IMR-90 (cell line): ENCODE measurements at regions not wholly inside any gene's neighbourhood (a gene's known extent, or its start where the extent isn't known, plus 50 kb on each side); places are given as distances from the start of the nearest gene placed in this dataset.

ENCODE experiments used
- ATAC-seq: fragments of 200-7000 bp; cut with Tn5 transposase; 2 replicates; pipeline ENCODE4 v1.9.1; 2020; ENCODE audit warnings: low read depth, mild to moderate bottlenecking, moderate library complexity
- BruUV-seq: library from RNA; stranded (reverse); fragments of 400-500 nt; replicated peaks from 2 replicates; lab custom pipeline; 2021; lab: Mats Ljungman, UMichigan
- CTCF ChIA-PET: fragments of 300-600 bp; formaldehyde crosslinking; extraction: SDS; loops from one replicate; lab custom pipeline; 2021; ENCODE audit warnings: antibody characterized with exemption; lab: Yijun Ruan, JAX
- POLR2A ChIA-PET: fragments of 300-600 bp; sonication (Branson Sonifier 250); formaldehyde crosslinking; loops from one replicate; lab custom pipeline; 2022; ENCODE audit warnings: antibody characterized with exemption; ENCODE audit not compliant: unreplicated experiment; lab: Charles Lee
- DNase-seq: peaks from one replicate; pipeline ENCODE4 v3.0.0; 2013
- H2AFZ ChIP-seq: replicated peaks from 2 replicates; pipeline ENCODE3; 2013; ENCODE audit warnings: low read length, mild to moderate bottlenecking; ENCODE audit not compliant: poor library complexity
- H2AK5ac ChIP-seq: 2 replicates; pipeline ENCODE4 v1.6.1; 2013; ENCODE audit warnings: low read depth, low read length, inconsistent platforms
- H2AK9ac ChIP-seq: replicated peaks from 2 replicates; pipeline ENCODE3; 2013; ENCODE audit warnings: mild to moderate bottlenecking, low read depth, low read length, moderate library complexity; ENCODE audit not compliant: poor library complexity
- H2BK120ac ChIP-seq: 2 replicates; pipeline ENCODE4 v1.6.1; 2013; ENCODE audit warnings: low read depth, low read length, inconsistent platforms
- H2BK15ac ChIP-seq: 3 replicates; pipeline ENCODE4 v1.6.1; 2013; ENCODE audit warnings: low read depth, low read length, inconsistent platforms
- H2BK20ac ChIP-seq: 2 replicates; pipeline ENCODE4 v1.6.1; 2013; ENCODE audit warnings: low read depth, mild to moderate bottlenecking, inconsistent platforms, low read length, moderate library complexity
- H2BK5ac ChIP-seq: 2 replicates; pipeline ENCODE4 v1.6.1; 2013; ENCODE audit warnings: mild to moderate bottlenecking, low read depth, low read length, inconsistent platforms; ENCODE audit not compliant: poor library complexity, severe bottlenecking
- H3K14ac ChIP-seq: replicated peaks from 2 replicates; pipeline ENCODE4 v1.6.1; 2013; ENCODE audit warnings: low read depth, low read length, inconsistent platforms
- H3K18ac ChIP-seq: 2 replicates; pipeline ENCODE4 v1.6.1; 2013; ENCODE audit warnings: low read depth, low read length, control low read depth
- H3K23ac ChIP-seq: 2 replicates; pipeline ENCODE4 v1.6.1; 2013; ENCODE audit warnings: low read depth, low read length, inconsistent platforms
- H3K27ac ChIP-seq: 2 replicates; pipeline ENCODE4 v1.5.1; 2013; ENCODE audit warnings: mild to moderate bottlenecking, control low read depth, low read length; ENCODE audit not compliant: insufficient read depth
- H3K27me3 ChIP-seq: 2 replicates; pipeline ENCODE4 v1.6.1; 2013; ENCODE audit warnings: low read length; ENCODE audit not compliant: control insufficient read depth, insufficient read depth
- H3K36me3 ChIP-seq: 2 replicates; pipeline ENCODE4 v1.6.1; 2013; ENCODE audit warnings: low read length, mixed read lengths; ENCODE audit not compliant: control insufficient read depth, insufficient read depth
- H3K4ac ChIP-seq: 2 replicates; pipeline ENCODE4 v1.6.1; 2013; ENCODE audit warnings: low read depth, low read length, inconsistent platforms
- H3K4me1 ChIP-seq: 2 replicates; pipeline ENCODE4 v1.6.1; 2013; ENCODE audit warnings: low read length, mixed read lengths; ENCODE audit not compliant: control insufficient read depth, insufficient read depth
- H3K4me2 ChIP-seq: 2 replicates; pipeline ENCODE4 v1.6.1; 2013; ENCODE audit warnings: low read depth, mild to moderate bottlenecking, control low read depth, low read length, moderate library complexity
- H3K4me3 ChIP-seq: 2 replicates; pipeline ENCODE4 v1.5.1; 2013; ENCODE audit warnings: low read depth, mild to moderate bottlenecking, control low read depth, low read length, moderate library complexity; ENCODE audit not compliant: insufficient read depth
- H3K56ac ChIP-seq: 2 replicates; pipeline ENCODE4 v1.6.1; 2013; ENCODE audit warnings: low read length, inconsistent platforms; ENCODE audit not compliant: insufficient read depth; ENCODE audit errors: extremely low read depth
- H3K79me1 ChIP-seq, 2 experiments: 2 replicates each; pipeline ENCODE4 v1.6.1; 2013; ENCODE audit warnings: low read length in 2 of 2, inconsistent platforms in 1 of 2, low read depth in 1 of 2
- H3K9ac ChIP-seq: 2 replicates; pipeline ENCODE4 v1.6.1; 2013; ENCODE audit warnings: low read depth, low read length, control low read depth
- H3K9me1 ChIP-seq: 2 replicates; pipeline ENCODE4 v1.6.1; 2013; ENCODE audit warnings: low read length, inconsistent platforms; ENCODE audit not compliant: insufficient read depth
- H3K9me3 ChIP-seq: 2 replicates; pipeline ENCODE4 v1.6.1; 2013; ENCODE audit warnings: low read length; ENCODE audit not compliant: control insufficient read depth, insufficient read depth
- H4K20me1 ChIP-seq: 2 replicates; pipeline ENCODE4 v1.6.1; 2013; ENCODE audit warnings: low read length, inconsistent platforms; ENCODE audit not compliant: insufficient read depth
- H4K5ac ChIP-seq: 2 replicates; pipeline ENCODE4 v1.6.1; 2013; ENCODE audit warnings: mild to moderate bottlenecking, low read depth, low read length, control low read depth
- H4K8ac ChIP-seq, 2 experiments: 2 replicates each; pipeline ENCODE4 v1.6.1; 2013; ENCODE audit warnings: low read depth in 2 of 2, low read length in 2 of 2, control low read depth in 1 of 2, inconsistent platforms in 1 of 2
- H4K91ac ChIP-seq: 2 replicates; pipeline ENCODE4 v1.6.1; 2013; ENCODE audit warnings: low read depth, low read length, inconsistent platforms; ENCODE audit not compliant: insufficient read depth
- BHLHE40 ChIP-seq: fragments of 150-350 bp; IDR thresholded peaks from 2 replicates; pipeline ENCODE4 v1.6.1; 2016; ENCODE audit warnings: mild to moderate bottlenecking, low read depth, low read length
- CEBPB ChIP-seq: IDR thresholded peaks from 2 replicates; pipeline ENCODE4 v1.6.1; 2012; ENCODE audit warnings: low read depth, low read length, improper control_type of control experiment
- CHD1 ChIP-seq: IDR thresholded peaks from 2 replicates; pipeline ENCODE4 v1.6.1; 2012; ENCODE audit warnings: low read depth, low read length, improper control_type of control experiment
- CTCF ChIP-seq: conservative IDR thresholded peaks from 2 replicates; pipeline ENCODE4 v1.5.1; 2012; ENCODE audit warnings: mild to moderate bottlenecking, low read depth, low read length, improper control_type of control experiment
- FOS ChIP-seq: fragments of 150-350 bp; IDR thresholded peaks from 2 replicates; pipeline ENCODE4 v1.6.1; 2016; ENCODE audit warnings: low read depth, low read length
- MAFK ChIP-seq: IDR thresholded peaks from 2 replicates; pipeline ENCODE4 v1.6.1; 2012; ENCODE audit warnings: low read depth, low read length, improper control_type of control experiment
- MAZ ChIP-seq: IDR thresholded peaks from 2 replicates; pipeline ENCODE4 v1.6.1; 2012; ENCODE audit warnings: low read depth, mild to moderate bottlenecking, low read length, improper control_type of control experiment, moderate library complexity, borderline replicate concordance
- MXI1 ChIP-seq: IDR thresholded peaks from 2 replicates; pipeline ENCODE4 v1.6.1; 2012; ENCODE audit warnings: low read depth, mild to moderate bottlenecking, low read length, moderate library complexity, borderline replicate concordance
- NFE2L2 ChIP-seq: fragments of 150-350 bp; IDR thresholded peaks from 2 replicates; pipeline ENCODE4 v1.6.1; 2016; ENCODE audit warnings: low read depth, mild to moderate bottlenecking, low read length
- POLR2A ChIP-seq: IDR thresholded peaks from 2 replicates; pipeline ENCODE4 v1.6.1; 2012; ENCODE audit warnings: mild to moderate bottlenecking, low read depth, low read length
- RAD21 ChIP-seq: IDR thresholded peaks from 2 replicates; pipeline ENCODE4 v1.6.1; 2012; ENCODE audit warnings: low read length, improper control_type of control experiment
- RCOR1 ChIP-seq: IDR thresholded peaks from 2 replicates; pipeline ENCODE4 v1.6.1; 2012; ENCODE audit warnings: mild to moderate bottlenecking, low read length, improper control_type of control experiment; ENCODE audit not compliant: insufficient replicate concordance
- RFX5 ChIP-seq: IDR thresholded peaks from 2 replicates; pipeline ENCODE4 v1.8.0; 2012; ENCODE audit warnings: low read depth, mild to moderate bottlenecking, low read length, moderate library complexity
- SMC3 ChIP-seq: fragments of 150-350 bp; IDR thresholded peaks from 2 replicates; pipeline ENCODE4 v1.6.1; 2016; ENCODE audit warnings: low read depth, mild to moderate bottlenecking, antibody characterized with exemption, low read length, moderate library complexity
- USF2 ChIP-seq: fragments of 150-350 bp; IDR thresholded peaks from 2 replicates; pipeline ENCODE4 v1.6.1; 2017; ENCODE audit warnings: mild to moderate bottlenecking, antibody characterized with exemption, low read length, low read depth
- WGBS, 2 experiments: methylation state at CpG; one replicate each; pipeline versions ENCODE4 v1.1.5 to v1.1.7; 2013; ENCODE audit warnings: missing lambda C conversion rate in 2 of 2; ENCODE audit not compliant: insufficient read length in 1 of 2; ENCODE audit errors: extremely low coverage in 2 of 2; 5-methylcytosine and 5-hydroxymethylcytosine counted together
- dilution Hi-C: fragments of 300-500 bp; cut with HindIII; formaldehyde crosslinking; loops from one replicate; pipeline ENCODE4 v1.14.3; 2018; ENCODE audit warnings: low sequenced_read_pairs; ENCODE audit not compliant: unreplicated experiment
- in situ Hi-C: fragments of 300-500 bp; cut with MboI; formaldehyde crosslinking; loops from 3 replicates; pipeline ENCODE4 v1.14.3; 2019; ENCODE audit warnings: low sequenced_read_pairs, inconsistent platforms, mixed read lengths
- intact Hi-C: fragments of 100-400 bp; cut with micrococcal nuclease; formaldehyde crosslinking; loops from 2 replicates; pipeline ENCODE4 v1.10.0; 2022
- TF ChIP-seq, protein P1 (sequence below): fragments of 150-350 bp; IDR thresholded peaks from 2 replicates; pipeline ENCODE4 v1.6.1; 2016; ENCODE audit warnings: low read depth, mild to moderate bottlenecking, low read length, moderate library complexity, borderline replicate concordance

- Histone ChIP-seq H3K18ac (no peak overlapping the region), H2BK120ac (no peak overlapping the region), H3K14ac (no peak overlapping the region), H2AK9ac (no peak overlapping the region), H4K5ac (no peak overlapping the region), H4K20me1 (no peaks in the 10 kb centered on the region), H3K9me3 (peaks cover 59% of the 10 kb centered on the region), H2AFZ (no peak overlapping the region), H3K79me1 (no peaks in the 10 kb centered on the region), H3K9ac (no peak overlapping the region), H2BK15ac (no peak overlapping the region), H3K36me3 (no peaks in the 10 kb centered on the region), H3K9me1 (no peaks in the 10 kb centered on the region), H4K91ac (no peak overlapping the region), H3K27me3 (no peaks in the 10 kb centered on the region), H3K56ac (no peak overlapping the region), H3K27ac (no peak overlapping the region), H2BK20ac (no peak overlapping the region), H2AK5ac (no peak overlapping the region), H3K23ac (no peak overlapping the region), H4K8ac (no peak overlapping the region), H2BK5ac (no peak overlapping the region), H3K4me3 (no peak overlapping the region), H3K4me1 (no peaks in the 10 kb centered on the region), H3K4me2 (no peak overlapping the region), H3K4ac (no peak overlapping the region)
- dilution Hi-C loops: no loop called here
- in situ Hi-C loops: no loop called here
- ATAC-seq (no peak), DNase-seq (no peak)
- ChIA-PET CTCF (no interaction called here), POLR2A (no interaction called here)
- no TSS peak for BruUV-seq
- intact Hi-C loops: no loop called here
- WGBS, 2 experiments: 0% methylated on average over 1 of the region's 6 CpGs; no CpG with 5 or more reads in 1 of the 2 experiments
- TF ChIP-seq CEBPB (no peak), SMC3 (no peak), CHD1 (no peak), RCOR1 (no peak), BHLHE40 (no peak), RFX5 (no peak), FOS (no peak), CTCF (no peak), MXI1 (no peak), MAZ (no peak), RAD21 (no peak), MAFK (no peak), POLR2A (no peak), NFE2L2 (no peak), USF2 (no peak)
- TF ChIP-seq, protein P1, sequence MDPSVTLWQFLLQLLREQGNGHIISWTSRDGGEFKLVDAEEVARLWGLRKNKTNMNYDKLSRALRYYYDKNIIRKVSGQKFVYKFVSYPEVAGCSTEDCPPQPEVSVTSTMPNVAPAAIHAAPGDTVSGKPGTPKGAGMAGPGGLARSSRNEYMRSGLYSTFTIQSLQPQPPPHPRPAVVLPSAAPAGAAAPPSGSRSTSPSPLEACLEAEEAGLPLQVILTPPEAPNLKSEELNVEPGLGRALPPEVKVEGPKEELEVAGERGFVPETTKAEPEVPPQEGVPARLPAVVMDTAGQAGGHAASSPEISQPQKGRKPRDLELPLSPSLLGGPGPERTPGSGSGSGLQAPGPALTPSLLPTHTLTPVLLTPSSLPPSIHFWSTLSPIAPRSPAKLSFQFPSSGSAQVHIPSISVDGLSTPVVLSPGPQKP: no peak
These were observed 167.0 kb upstream of the TCERG1L start for GRCh38 chr10:131478377-131478989.
